Endodermal cell (in vitro differentiated cells): ENCODE measurements at regions not wholly inside any gene's neighbourhood (a gene's known extent, or its start where the extent isn't known, plus 50 kb on each side); places are given as distances from the start of the nearest gene placed in this dataset.

Source experiments
- DNase-seq: peaks from one replicate; pipeline ENCODE4 v3.0.0-alpha.2; 2017
- H3K27ac ChIP-seq: 2 replicates; pipeline ENCODE4 v1.5.1; 2013; ENCODE audit warnings: mild to moderate bottlenecking, low read depth, low read length, moderate library complexity
- H3K27me3 ChIP-seq: 2 replicates; pipeline ENCODE4 v1.6.1; 2013; ENCODE audit warnings: mild to moderate bottlenecking, low read length, moderate library complexity; ENCODE audit not compliant: insufficient read depth, control insufficient read depth, poor library complexity, severe bottlenecking
- H3K36me3 ChIP-seq: 2 replicates; pipeline ENCODE4 v1.7.0; 2013; ENCODE audit warnings: mild to moderate bottlenecking, low read length, moderate library complexity; ENCODE audit not compliant: control insufficient read depth, insufficient read depth
- H3K4me1 ChIP-seq: one replicate; pipeline ENCODE4 v1.7.0; 2013; ENCODE audit warnings: low read length; ENCODE audit not compliant: control insufficient read depth, insufficient read depth
- H3K4me3 ChIP-seq: 2 replicates; pipeline ENCODE4 v1.5.1; 2013; ENCODE audit warnings: mild to moderate bottlenecking, low read length, moderate library complexity
- H3K9ac ChIP-seq: 2 replicates; pipeline ENCODE4 v1.6.1; 2013; ENCODE audit warnings: mild to moderate bottlenecking, low read length, moderate library complexity; ENCODE audit not compliant: poor library complexity, severe bottlenecking; ENCODE audit errors: extremely low read depth
- H3K9me3 ChIP-seq: 2 replicates; pipeline ENCODE4 v1.6.1; 2013; ENCODE audit warnings: mild to moderate bottlenecking, low read length, moderate library complexity; ENCODE audit not compliant: control insufficient read depth
- H3K27ac Mint-ChIP-seq: 2 replicates; pipeline ENCODE4 v1.8.0; 2020; ENCODE audit warnings: mixed read lengths
- H3K27me3 Mint-ChIP-seq: 2 replicates; pipeline ENCODE4 v1.8.0; 2021; ENCODE audit warnings: mild to moderate bottlenecking, mixed read lengths; ENCODE audit not compliant: insufficient read depth
- H3K36me3 Mint-ChIP-seq: 2 replicates; pipeline ENCODE4 v1.8.0; 2020; ENCODE audit warnings: low read depth, mixed read lengths
- H3K4me1 Mint-ChIP-seq: 2 replicates; pipeline ENCODE4 v1.8.0; 2020; ENCODE audit warnings: mixed read lengths
- H3K4me3 Mint-ChIP-seq: 2 replicates; pipeline ENCODE4 v1.8.0; 2020; ENCODE audit warnings: mild to moderate bottlenecking, moderate library complexity, mixed read lengths
- H3K9me3 Mint-ChIP-seq: 2 replicates; pipeline ENCODE4 v1.8.0; 2020; ENCODE audit warnings: mild to moderate bottlenecking, mixed read lengths
- CTCF ChIP-seq: fragments of 200-600 bp; sonication (generic); conservative IDR thresholded peaks from 2 replicates; pipeline ENCODE4 v1.5.0; 2021; ENCODE audit warnings: antibody characterized with exemption, mild to moderate bottlenecking
- WGBS, 2 experiments: methylation state at CpG; one replicate each; pipeline versions ENCODE4 v1.1.5 to v1.1.7; 2013; ENCODE audit warnings: missing lambda C conversion rate in 2 of 2, mixed read lengths in 1 of 2; ENCODE audit not compliant: insufficient coverage in 1 of 2, insufficient read length in 1 of 2; 5-methylcytosine and 5-hydroxymethylcytosine counted together

GRCh38 chr2:129253461-129253812 lies 726.0 kb upstream of the RAB6C start:
- Histone ChIP-seq H3K4me3 (no peak overlapping the region), H3K36me3 (no peaks in the 10 kb centered on the region), H3K9ac (no peak overlapping the region), H3K9me3 (no peaks in the 10 kb centered on the region), H3K27me3 (no peaks in the 10 kb centered on the region), H3K27ac (no peak overlapping the region), H3K4me1 (no peaks in the 10 kb centered on the region)
- WGBS, 2 experiments = 57 to 61% methylated on average over 5 of the region's 5 CpGs
- no peak overlapping the region for H3K27ac Mint-ChIP-seq
- no peak overlapping the region for H3K4me3 Mint-ChIP-seq
- peaks cover under 1% of the 10 kb centered on the region for H3K9me3 Mint-ChIP-seq
- peaks cover 2% of the 10 kb centered on the region for H3K27me3 Mint-ChIP-seq
- H3K36me3 Mint-ChIP-seq = no peaks in the 10 kb centered on the region
- DNase-seq = peak; percentile 77
- H3K4me1 Mint-ChIP-seq = no peaks in the 10 kb centered on the region
- TF ChIP-seq CTCF = peak; percentile 78

GRCh38 chr2:129254718-129255117 lies 724.7 kb upstream of the RAB6C start:
- 86% methylated on average over 5 of the region's 5 CpGs; no CpG with 5 or more reads in 1 of the 2 experiments for WGBS, 2 experiments
- no peaks in the 10 kb centered on the region for H3K36me3 Mint-ChIP-seq
- Histone ChIP-seq H3K27me3 (no peaks in the 10 kb centered on the region), H3K27ac (no peak overlapping the region), H3K4me3 (no peak overlapping the region), H3K9me3 (no peaks in the 10 kb centered on the region), H3K36me3 (no peaks in the 10 kb centered on the region), H3K4me1 (no peaks in the 10 kb centered on the region), H3K9ac (no peak overlapping the region)
- no peak overlapping the region for H3K4me3 Mint-ChIP-seq
- H3K9me3 Mint-ChIP-seq = peaks cover 9% of the 10 kb centered on the region
- H3K4me1 Mint-ChIP-seq = no peaks in the 10 kb centered on the region
- no peak for DNase-seq
- TF ChIP-seq CTCF = no peak
- H3K27me3 Mint-ChIP-seq = peaks cover 2% of the 10 kb centered on the region
- H3K27ac Mint-ChIP-seq = no peak overlapping the region

GRCh38 chr2:129255610-129256313 lies 723.7 kb upstream of the RAB6C start:
- no peaks in the 10 kb centered on the region for H3K4me1 Mint-ChIP-seq
- H3K27ac ChIP-seq = no peak overlapping the region
- WGBS, 2 experiments = 86% methylated on average over 4 of the region's 4 CpGs; no CpG with 5 or more reads in 1 of the 2 experiments
- no peaks in the 10 kb centered on the region for H3K36me3 ChIP-seq
- H3K9ac ChIP-seq = no peak overlapping the region
- no peak overlapping the region for H3K4me3 Mint-ChIP-seq
- no peak for DNase-seq
- no peaks in the 10 kb centered on the region for H3K4me1 ChIP-seq
- peaks cover 2% of the 10 kb centered on the region for H3K27me3 Mint-ChIP-seq
- no peaks in the 10 kb centered on the region for H3K36me3 Mint-ChIP-seq
- no peak overlapping the region for H3K4me3 ChIP-seq
- H3K27ac Mint-ChIP-seq = no peak overlapping the region
- H3K9me3 ChIP-seq = no peaks in the 10 kb centered on the region
- peaks cover 9% of the 10 kb centered on the region for H3K9me3 Mint-ChIP-seq
- TF ChIP-seq CTCF = no peak
- H3K27me3 ChIP-seq = no peaks in the 10 kb centered on the region
